ENCODE measurements at regions not wholly inside any gene's neighbourhood (a gene's known extent, or its start where the extent isn't known, plus 50 kb on each side); places are given as distances from the start of the nearest gene placed in this dataset.
A peak's percentile ranks its signal among the peaks of the same experiment; 100 is the strongest.

DNA sequence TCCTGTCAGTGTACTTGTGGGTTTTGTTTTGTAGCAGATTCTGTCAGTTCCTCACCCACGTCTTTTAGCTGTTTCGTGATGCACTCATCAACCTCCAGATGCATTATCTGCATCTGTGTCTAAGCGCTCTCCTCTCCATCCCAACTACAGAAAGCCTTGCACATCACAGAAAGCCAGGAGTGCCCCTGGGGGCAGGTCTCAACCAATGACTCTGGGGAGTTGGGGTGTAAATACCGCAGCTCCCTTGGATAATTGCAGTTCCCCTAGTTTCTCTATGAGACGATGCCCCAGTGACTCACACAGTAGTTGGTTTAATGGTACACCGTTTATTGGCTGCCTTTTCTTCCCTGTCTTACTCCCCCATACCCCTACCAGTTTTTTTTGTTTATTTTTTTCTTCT, 158.1 kb downstream of the SOX4 start:
- Mint-ChIP-seq H3K27ac (ENCODE audit: unreplicated experiment) (no peak overlapping the region), H3K36me3 (ENCODE audit: insufficient read depth, unreplicated experiment) (no peaks in the 10 kb centered on the region), H3K4me1 (ENCODE audit: low read depth, unreplicated experiment) (peaks cover 80% of the 10 kb centered on the region), H3K9me3 (ENCODE audit: low read depth, unreplicated experiment) (no peaks in the 10 kb centered on the region), H3K27me3 (ENCODE audit: unreplicated experiment) (no peaks in the 10 kb centered on the region), H3K4me3 (ENCODE audit: low read depth, unreplicated experiment) (no peak overlapping the region)
- no TSS peak for BruUV-seq (replicated peaks)
- CTCF ChIA-PET: interaction anchor here (1.2 to 1.3 kb wide), 2 partner anchors 9 to 12 kb away, joined by 3 to 6 read pairs; no protein-coding TSS in a partner anchor
- TF ChIP-seq CTCF (IDR thresholded peaks at IDR 0.05; ENCODE audit: unreplicated experiment): no peak
- DNase-seq: no peak
- intact Hi-C loops (cut with micrococcal nuclease; ENCODE audit: unreplicated experiment): loop anchor here (5.0 kb wide), 4 partner anchors 76 to 1076 kb away; no protein-coding TSS in a partner anchor

- H3K4me1 Mint-ChIP-seq (ENCODE audit: low read depth, unreplicated experiment): peaks cover 86% of the 10 kb centered on the region
Observed at GRCh38 chr6:21752054-21752811, 158.7 kb downstream of the SOX4 start.

DNA sequence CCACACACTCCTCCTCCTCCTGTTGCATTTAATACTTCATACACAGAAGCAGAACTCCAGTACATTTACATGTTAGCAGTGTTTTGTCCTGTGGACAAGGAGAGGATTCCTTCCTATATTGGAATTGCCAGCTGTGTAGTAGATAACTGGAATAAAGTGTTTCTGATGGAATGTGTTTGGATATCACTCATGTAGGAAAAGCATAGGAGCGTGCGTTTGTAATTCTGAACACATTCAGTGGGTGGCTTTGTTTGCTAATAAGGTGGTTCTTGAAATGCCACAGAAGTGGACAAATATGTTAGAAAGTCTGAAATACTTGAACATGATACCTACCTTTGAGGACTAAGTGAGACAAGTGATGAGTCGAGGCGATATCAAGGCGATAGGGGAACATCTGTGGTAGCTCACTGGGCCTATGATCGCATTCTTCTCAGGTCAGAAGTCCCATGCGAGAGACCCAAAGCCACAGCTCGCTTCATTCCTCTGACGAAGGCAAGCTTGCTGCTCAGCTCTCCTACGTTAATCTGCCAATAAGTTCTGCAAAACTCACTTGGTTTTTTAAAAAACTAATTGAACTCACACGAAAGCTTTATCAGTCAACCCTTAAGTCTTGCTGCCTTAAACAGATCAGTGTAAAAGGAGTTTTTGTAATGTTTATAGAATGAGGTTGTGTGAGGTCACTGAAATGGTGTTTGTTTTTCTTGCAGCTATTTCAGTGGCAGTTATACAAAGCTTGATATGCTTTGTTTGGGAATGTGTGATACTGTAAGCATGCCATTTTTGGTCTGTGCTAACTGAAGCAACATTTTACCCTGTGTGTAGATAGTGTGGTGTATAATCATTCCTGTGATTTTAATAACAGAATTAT, 159.9 kb downstream of the SOX4 start:
- H3K27ac Mint-ChIP-seq (ENCODE audit: unreplicated experiment): peak overlapping the region; percentile 55
- intact Hi-C loops (cut with micrococcal nuclease; ENCODE audit: unreplicated experiment): loop anchor here (5.0 kb wide), 4 partner anchors 74 to 1074 kb away; no protein-coding TSS in a partner anchor
- peaks cover 6% of the 10 kb centered on the region for H3K36me3 Mint-ChIP-seq (ENCODE audit: insufficient read depth, unreplicated experiment)
- no peaks in the 10 kb centered on the region for H3K27me3 Mint-ChIP-seq (ENCODE audit: unreplicated experiment)
- CTCF ChIA-PET: interaction anchor here (0.7 to 1.9 kb wide), 5 partner anchors 9 to 197 kb away, joined by 3 to 6 read pairs (median 4); no protein-coding TSS in a partner anchor
- peak overlapping the region; percentile 9 for H3K4me3 Mint-ChIP-seq (ENCODE audit: low read depth, unreplicated experiment)
- no peaks in the 10 kb centered on the region for H3K9me3 Mint-ChIP-seq (ENCODE audit: low read depth, unreplicated experiment)
- no peak for DNase-seq
- no TSS peak for BruUV-seq (replicated peaks)
- TF ChIP-seq CTCF (IDR thresholded peaks at IDR 0.05; ENCODE audit: unreplicated experiment): no peak
- H3K4me1 Mint-ChIP-seq (ENCODE audit: low read depth, unreplicated experiment): peaks cover 78% of the 10 kb centered on the region

More at GRCh38 chr6:21752054-21752811, 158.7 kb downstream of the SOX4 start:
- no peaks in the 10 kb centered on the region for H3K9me3 Mint-ChIP-seq (ENCODE audit: low read depth, unreplicated experiment)
- intact Hi-C loops (cut with micrococcal nuclease; ENCODE audit: unreplicated experiment): loop anchor here (5.0 kb wide), 4 partner anchors 75 to 1075 kb away; no protein-coding TSS in a partner anchor
- no peak for TF ChIP-seq CTCF (IDR thresholded peaks at IDR 0.05; ENCODE audit: unreplicated experiment)
- DNase-seq: no peak
- H3K4me3 Mint-ChIP-seq (ENCODE audit: low read depth, unreplicated experiment): no peak overlapping the region
- CTCF ChIA-PET: interaction anchor here (0.7 to 1.3 kb wide), 6 partner anchors 10 to 161 kb away, joined by 3 to 7 read pairs (median 5); no protein-coding TSS in a partner anchor
- H3K36me3 Mint-ChIP-seq (ENCODE audit: insufficient read depth, unreplicated experiment): peaks cover 3% of the 10 kb centered on the region
- BruUV-seq (replicated peaks): no TSS peak
- peak overlapping the region; percentile 27 for H3K27ac Mint-ChIP-seq (ENCODE audit: unreplicated experiment)
- no peaks in the 10 kb centered on the region for H3K27me3 Mint-ChIP-seq (ENCODE audit: unreplicated experiment)

DNA sequence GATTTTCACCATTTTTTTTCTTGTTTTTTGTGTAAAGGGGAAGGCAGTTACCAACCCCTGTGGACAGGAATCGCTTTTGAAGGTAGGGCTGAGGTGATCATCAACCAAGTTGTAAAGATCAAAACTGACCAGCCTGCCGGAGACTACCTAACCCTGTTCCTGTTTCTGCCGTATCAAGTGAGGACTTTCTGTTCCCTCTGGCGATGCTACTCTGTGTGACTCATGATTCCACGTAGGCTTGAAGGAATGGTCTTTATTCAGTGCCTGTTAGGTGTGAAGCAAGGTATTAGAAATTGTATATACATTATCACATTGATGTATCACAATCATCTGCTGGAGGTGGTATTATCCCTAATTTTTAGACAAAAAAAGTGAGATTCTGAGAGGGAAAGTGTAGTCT, 161.3 kb downstream of the SOX4 start:
- intact Hi-C loops (cut with micrococcal nuclease; ENCODE audit: unreplicated experiment): loop anchor here (5.0 kb wide), 4 partner anchors 72 to 1072 kb away; no protein-coding TSS in a partner anchor
- Mint-ChIP-seq H3K27me3 (ENCODE audit: unreplicated experiment) (no peaks in the 10 kb centered on the region), H3K4me3 (ENCODE audit: low read depth, unreplicated experiment) (no peak overlapping the region), H3K36me3 (ENCODE audit: insufficient read depth, unreplicated experiment) (peaks cover 6% of the 10 kb centered on the region), H3K27ac (ENCODE audit: unreplicated experiment) (peak overlapping the region; percentile 55), H3K9me3 (ENCODE audit: low read depth, unreplicated experiment) (no peaks in the 10 kb centered on the region), H3K4me1 (ENCODE audit: low read depth, unreplicated experiment) (peaks cover 68% of the 10 kb centered on the region)
- no peak for TF ChIP-seq CTCF (IDR thresholded peaks at IDR 0.05; ENCODE audit: unreplicated experiment)
- peak; percentile 72 for DNase-seq
- BruUV-seq (replicated peaks): no TSS peak
- CTCF ChIA-PET: interaction anchor here (0.7 to 1.9 kb wide), 2 partner anchors 196 to 691 kb away, joined by 4 to 6 read pairs; no protein-coding TSS in a partner anchor

Measured in Calu3 (cell line).